Activated T-cell treated with anti-CD3 and anti-CD28 coated beads, Interleukin-2, amount 50 U/mL, for 48 hours (primary cell): ENCODE measurements at regions not wholly inside any gene's neighbourhood (a gene's known extent, or its start where the extent isn't known, plus 50 kb on each side); places are given as distances from the start of the nearest gene placed in this dataset.
"Not testable (repeated sequence)": the region's sequence is repeated elsewhere in the genome, so short reads cannot be mapped to it uniquely, and the experiment has no call there.

ENCODE experiments used
- DNase-seq, 2 experiments: peaks; one replicate each; pipeline ENCODE4 v3.0.0-alpha.2; 2020

DNA sequence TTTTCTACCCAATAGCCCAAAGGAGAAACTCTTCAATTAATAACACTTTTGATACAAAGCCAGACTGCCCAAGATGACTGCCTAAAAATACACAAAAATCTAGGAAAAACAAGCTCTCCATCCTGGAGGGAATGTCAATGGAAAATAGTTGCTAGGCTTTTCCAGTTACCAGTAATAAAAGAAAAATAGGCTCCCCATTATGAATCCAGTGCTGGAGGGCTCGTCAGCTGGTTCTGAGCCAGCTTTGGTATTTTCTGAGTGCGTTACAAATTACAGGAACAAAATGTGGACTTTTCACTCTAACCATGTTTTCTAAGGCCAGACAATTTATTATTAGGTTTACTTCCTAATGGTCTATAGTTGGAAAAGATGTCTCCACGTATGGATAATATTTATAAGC lies 414.5 kb downstream of the ACTL7B start:
- DNase-seq = no peak

- DNase-seq = no peak
Observed at GRCh38 chr9:108439947-108440346, 415.8 kb downstream of the ACTL7B start.

DNA sequence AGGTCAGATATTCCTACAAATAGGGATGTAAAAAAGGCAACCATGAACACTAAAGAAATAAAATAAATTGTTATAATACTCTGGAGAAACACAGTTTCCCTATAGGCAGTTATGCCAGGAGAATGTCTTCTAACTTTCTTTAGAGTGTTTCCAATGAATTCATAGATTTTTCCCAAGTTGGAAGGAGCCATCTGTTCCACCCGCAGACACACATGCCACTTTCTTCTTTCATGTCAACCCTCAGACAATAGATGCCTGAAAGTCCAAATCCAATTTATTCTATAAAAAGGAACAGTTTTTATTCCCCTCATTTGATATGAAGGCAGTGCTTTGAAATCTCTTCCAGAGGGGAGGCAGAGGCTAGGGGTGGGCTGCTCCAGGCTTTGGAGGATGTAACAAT lies 418.1 kb downstream of the ACTL7B start:
- DNase-seq = no peak

- DNase-seq = no peak
Observed at GRCh38 chr9:108436448-108436847, 419.3 kb downstream of the ACTL7B start.

DNA sequence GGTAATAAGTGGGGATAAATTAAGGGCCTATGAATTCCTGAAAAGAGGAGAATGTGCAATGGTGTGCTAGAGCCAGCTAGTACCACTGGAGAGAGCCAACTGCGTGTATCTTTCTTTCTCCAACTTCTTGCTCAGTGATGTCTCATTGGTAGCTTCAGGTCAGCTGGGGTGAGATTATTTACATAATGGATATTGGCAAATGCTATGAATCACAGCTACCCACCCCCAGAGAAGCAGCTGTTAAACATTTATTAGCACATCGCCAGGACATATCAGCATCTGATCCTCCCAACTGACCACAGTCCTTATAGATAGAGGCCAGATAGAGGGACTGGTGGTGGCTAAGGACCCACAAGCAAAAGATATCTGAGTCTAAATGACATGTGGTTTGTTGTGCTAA lies 421.3 kb downstream of the ACTL7B start:
- DNase-seq = no peak

- no peak for DNase-seq
Observed at GRCh38 chr9:108434036-108434435, 421.8 kb downstream of the ACTL7B start.

DNA sequence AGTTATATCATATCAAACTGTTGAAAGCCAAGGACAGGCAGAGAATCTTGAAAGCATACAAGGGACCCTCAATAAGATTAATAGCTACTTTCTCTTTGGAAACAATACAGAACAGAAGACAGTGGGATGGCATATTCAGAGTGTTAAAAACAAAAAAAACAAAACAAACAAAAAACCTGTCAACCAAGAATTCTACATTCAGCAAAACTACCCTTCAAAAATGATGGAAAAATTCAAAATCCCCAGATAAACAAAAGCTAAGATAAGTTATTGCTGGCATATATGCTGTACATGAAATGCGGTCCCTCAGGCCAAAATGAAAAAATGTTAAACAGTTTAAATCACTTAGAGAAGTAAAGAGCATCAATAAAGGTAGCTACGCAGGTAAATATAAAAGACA lies 425.1 kb downstream of the ACTL7B start:
- no peak for DNase-seq

- no peak for DNase-seq
Observed at GRCh38 chr9:108427751-108428150, 428.0 kb downstream of the ACTL7B start.

GRCh38 chr9:108426421-108426940 lies 429.3 kb downstream of the ACTL7B start:
- not testable (repeated sequence) for DNase-seq

GRCh38 chr9:108423433-108423832 lies 432.4 kb downstream of the ACTL7B start:
- DNase-seq = no peak

GRCh38 chr9:108419379-108419778 lies 436.4 kb downstream of the ACTL7B start:
- DNase-seq = no peak

DNA sequence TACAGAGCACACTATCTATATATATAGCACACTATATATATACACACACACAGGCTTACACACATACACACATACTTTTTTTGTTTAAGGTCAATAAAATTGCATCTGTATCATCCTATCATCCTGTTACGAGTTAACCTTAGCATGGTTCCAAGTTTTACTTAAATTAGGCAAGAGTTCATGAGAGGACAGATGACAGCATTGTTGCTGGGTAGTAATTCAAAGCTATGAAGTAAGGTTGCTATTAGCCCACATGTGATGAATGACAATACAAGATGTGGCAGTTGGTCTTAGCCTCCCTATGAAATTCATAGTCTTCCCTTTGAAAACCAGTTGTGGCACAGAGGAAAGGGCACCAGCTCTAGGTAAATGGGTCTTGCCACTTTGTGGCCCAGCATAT lies 438.1 kb downstream of the ACTL7B start:
- no peak for DNase-seq

GRCh38 chr9:108417312-108417711 lies 438.5 kb downstream of the ACTL7B start:
- DNase-seq = no peak

- no peak for DNase-seq
Observed at GRCh38 chr9:108416324-108416723, 439.5 kb downstream of the ACTL7B start.

DNA sequence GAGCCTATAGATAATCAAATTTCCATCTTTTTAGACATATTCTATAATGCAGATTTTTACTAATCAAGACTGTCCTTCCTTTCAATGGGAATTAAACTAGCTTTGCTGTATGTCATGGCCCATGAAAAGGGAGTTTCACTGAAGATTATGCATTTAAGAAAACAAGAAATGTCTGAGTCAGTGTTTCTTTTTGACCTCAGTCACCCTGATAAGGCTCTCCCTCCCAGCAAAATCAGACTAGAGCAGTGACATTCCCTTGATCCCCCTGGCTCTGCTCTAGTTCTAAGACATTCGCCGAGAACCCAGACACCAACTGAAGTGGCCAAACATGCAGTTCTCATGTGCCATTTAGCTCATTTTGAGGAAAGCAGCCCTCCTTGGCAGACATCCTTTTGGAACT lies 442.0 kb downstream of the ACTL7B start:
- DNase-seq = no peak

DNA sequence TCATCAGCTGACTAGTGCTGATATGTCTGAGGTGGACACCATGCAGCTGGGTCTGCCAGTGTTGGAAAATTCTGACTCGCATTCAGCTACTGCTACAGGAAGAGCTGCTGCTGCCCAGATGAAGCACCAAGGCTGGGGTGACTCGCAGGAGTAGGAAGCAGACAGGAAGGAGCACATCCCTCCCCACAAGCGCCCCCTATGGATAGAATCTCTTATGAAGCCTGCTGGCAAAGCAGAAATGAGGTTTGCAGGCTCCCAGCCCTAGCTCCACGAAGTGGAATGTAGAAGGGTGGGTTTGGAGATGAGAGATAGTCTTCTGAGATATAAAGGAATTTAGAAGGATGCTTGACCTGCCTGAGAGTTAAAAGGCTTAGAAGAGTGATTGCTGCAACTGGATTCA lies 443.0 kb downstream of the ACTL7B start:
- DNase-seq = no peak

DNA sequence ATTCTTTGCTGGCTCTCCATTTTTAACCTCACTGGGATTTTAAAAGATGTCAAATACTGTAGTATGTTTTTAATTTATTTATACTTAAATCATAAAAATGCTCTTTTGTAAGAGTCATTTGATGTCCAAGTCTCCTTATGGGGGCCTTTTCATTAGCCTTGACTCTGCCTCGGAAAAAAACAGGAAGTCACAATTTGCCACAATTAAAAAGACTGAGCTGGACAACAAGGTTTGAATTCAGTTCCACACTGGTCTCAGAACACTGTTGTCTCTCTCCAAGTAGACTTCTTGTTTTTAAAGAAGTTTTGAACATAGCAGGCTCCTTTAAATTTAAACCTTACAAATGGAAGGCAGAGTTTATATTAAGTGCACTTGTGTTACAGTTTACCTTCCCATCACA lies 444.2 kb downstream of the ACTL7B start:
- no peak for DNase-seq

DNA sequence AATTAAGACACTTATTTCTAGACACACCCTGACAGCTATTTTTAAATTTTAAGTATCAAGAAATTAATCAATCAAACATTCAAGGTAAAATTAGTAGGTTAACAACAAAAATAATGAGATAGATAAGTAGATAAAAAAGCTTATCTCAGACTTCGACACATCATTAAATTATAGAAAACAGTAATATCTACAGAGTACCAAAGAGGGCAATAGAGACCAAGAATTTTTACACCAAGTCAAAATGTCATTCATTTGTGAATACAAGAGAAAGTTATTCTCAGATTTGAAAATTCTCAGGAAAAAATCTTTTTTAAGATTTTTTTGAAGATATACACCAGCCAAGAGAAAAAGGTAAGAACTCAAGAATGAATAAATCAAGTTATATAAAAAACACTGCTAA lies 445.6 kb downstream of the ACTL7B start:
- no peak for DNase-seq

- no peak for DNase-seq
Observed at GRCh38 chr9:108400297-108400696, 455.5 kb downstream of the ACTL7B start.

DNA sequence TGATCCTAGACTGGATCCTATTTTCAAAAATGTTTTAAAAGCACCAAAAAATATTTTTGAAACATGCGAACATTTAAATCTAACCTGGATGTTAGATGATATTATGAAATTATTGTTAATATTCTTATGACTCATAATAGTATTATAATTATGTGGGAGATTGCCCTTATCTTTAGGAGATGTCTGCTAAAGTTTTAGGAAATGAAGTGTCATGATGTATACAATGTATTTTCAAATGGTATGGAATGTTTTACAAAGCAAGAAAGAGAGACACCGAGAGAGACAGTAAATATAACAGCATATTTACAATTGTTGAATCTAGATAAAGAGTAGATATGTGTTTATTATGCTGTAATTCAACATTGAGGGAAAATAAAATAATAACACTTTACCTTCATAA lies 455.9 kb downstream of the ACTL7B start:
- DNase-seq = no peak

GRCh38 chr9:108397286-108397685 lies 458.5 kb downstream of the ACTL7B start:
- DNase-seq = no peak

DNA sequence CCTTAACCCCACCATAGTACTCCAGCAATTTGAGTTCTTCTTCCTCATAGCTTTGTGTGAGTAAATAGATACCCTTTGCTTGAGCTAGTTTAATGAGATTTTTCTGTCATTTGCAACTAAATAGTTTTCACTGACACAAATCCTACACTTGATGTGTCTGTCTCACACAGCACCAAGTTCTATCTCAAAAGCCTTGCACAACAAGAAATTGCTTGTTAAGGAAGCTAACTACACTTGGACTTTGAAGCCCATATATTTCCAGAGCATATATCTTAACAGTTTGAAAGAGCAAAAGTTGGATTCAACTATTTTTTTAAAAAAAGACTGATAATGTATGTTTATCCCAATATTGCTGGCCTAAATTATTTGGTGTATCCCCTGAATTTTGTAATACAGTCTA lies 459.2 kb downstream of the ACTL7B start:
- no peak for DNase-seq

- DNase-seq = no peak
Observed at GRCh38 chr9:108396193-108396592, 459.6 kb downstream of the ACTL7B start.

- DNase-seq = no peak
Observed at GRCh38 chr9:108395421-108395820, 460.4 kb downstream of the ACTL7B start.

- no peak for DNase-seq
Observed at GRCh38 chr9:108394726-108395125, 461.1 kb downstream of the ACTL7B start.

DNA sequence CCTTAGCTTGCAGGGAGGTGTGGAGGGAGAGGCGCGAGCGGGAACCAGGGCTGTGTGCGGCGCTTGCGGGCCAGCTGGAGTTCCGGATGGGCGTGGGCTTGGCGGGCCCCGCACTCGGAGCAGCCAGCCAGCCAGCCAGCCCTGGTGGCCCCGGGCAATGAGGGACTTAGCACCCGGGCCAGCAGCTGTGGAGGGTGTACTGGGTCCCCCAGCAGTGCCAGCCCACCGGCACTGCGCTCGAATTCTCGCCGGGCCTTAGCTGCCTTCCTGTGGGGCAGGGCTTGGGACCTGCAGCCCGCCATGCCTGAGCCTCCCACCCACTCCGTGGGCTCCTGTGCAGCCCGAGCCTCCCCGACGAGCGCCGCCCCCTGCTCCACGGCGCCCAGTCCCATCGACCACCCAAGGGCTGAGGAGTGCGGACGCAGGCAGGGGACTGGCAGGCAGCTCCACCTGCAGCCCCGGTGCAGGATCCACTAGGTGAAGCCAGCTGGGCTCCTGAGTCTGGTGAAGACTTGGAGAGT lies 462.2 kb downstream of the ACTL7B start:
- not testable (repeated sequence) for DNase-seq
